NB4 (cell line): ENCODE measurements at regions not wholly inside any gene's neighbourhood (a gene's known extent, or its start where the extent isn't known, plus 50 kb on each side); places are given as distances from the start of the nearest gene placed in this dataset.

Experiments used
- CTCF ChIP-seq: IDR thresholded peaks from one replicate; pipeline ENCODE4 v1.5.1; 2012; ENCODE audit warnings: low read depth, low read length
- POLR2A ChIP-seq: IDR thresholded peaks from 2 replicates; pipeline ENCODE4 v1.6.1; 2011; ENCODE audit warnings: mild to moderate bottlenecking; ENCODE audit not compliant: insufficient read length; ENCODE audit errors: extremely low read depth
- TF ChIP-seq, protein P1 (sequence below): IDR thresholded peaks from 2 replicates; pipeline ENCODE4 v1.6.1; 2011; ENCODE audit warnings: low read depth, low read length

- TF ChIP-seq CTCF (no peak), POLR2A (no peak)
- TF ChIP-seq, protein P1, sequence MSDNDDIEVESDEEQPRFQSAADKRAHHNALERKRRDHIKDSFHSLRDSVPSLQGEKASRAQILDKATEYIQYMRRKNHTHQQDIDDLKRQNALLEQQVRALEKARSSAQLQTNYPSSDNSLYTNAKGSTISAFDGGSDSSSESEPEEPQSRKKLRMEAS: no peak
Measured at GRCh38 chr3:61429106-61429505, 132.3 kb upstream of the PTPRG start.
